ENCODE measurements at regions not wholly inside any gene's neighbourhood (a gene's known extent, or its start where the extent isn't known, plus 50 kb on each side); places are given as distances from the start of the nearest gene placed in this dataset.
A peak's percentile ranks its signal among the peaks of the same experiment; 100 is the strongest.
"Not testable (repeated sequence)": the region's sequence is repeated elsewhere in the genome, so short reads cannot be mapped to it uniquely, and the experiment has no call there.

DNA sequence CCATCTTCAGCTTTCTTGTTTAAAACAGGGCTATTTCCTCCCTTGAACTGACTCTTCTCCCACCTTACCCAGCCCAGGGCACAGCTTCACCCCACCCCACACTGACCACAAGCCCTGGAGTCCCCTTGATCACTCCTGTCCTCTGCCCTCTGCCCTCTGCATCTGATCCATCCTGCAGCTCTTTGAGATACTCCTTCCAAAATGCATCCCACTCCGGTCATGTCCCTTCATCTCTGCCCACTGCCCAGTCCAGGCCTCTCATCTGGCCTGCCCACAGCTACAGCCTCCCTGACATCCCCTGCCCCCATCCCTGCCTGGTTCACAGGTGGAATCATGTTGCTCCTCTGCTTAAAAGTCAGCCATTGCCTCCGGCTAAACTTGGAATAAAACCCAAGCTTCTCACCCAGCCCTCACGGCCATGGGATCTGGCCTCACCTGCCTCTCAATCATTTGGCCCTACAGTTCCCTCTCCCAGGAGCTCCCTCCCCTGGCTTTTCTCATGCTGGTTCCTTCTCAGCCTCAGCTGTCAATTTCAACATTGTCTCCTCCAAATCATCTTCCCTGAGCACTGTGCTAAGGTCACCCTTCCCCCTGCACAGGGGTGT lies 202.0 kb downstream of the MATN1 start:
- CTCF ChIA-PET, result no interaction called here
- no peaks in the 10 kb centered on the region for H3K36me3 Mint-ChIP-seq
- no peaks in the 10 kb centered on the region for H3K4me1 Mint-ChIP-seq
- no peak overlapping the region for H3K4me3 Mint-ChIP-seq
- no peaks in the 10 kb centered on the region for H3K27me3 Mint-ChIP-seq
- DNase-seq, result peak; percentile 23
- H3K9me3 Mint-ChIP-seq (ENCODE audit: low read depth), result no peaks in the 10 kb centered on the region
- ATAC-seq, result no peak
- no peak overlapping the region for H3K27ac Mint-ChIP-seq

DNA sequence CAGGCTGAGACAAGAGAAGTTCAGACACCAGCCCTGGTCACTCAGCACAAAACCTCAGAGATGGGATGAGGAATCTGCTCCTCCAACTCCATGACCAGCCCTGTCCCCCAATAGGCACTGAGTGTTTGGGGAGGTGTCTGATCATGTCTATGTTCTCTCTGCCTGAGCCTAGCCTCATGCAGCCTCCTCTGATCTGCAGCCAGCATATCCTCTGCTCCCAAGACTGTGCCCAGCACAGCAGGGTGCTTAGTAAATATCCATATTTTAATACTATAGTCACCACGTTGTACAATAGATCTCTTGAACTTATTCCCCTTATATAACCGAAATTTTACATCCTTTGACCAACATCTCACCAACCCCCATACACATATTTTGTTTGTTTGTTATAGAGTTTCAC lies 202.9 kb downstream of the MATN1 start:
- Mint-ChIP-seq H3K27me3 (no peaks in the 10 kb centered on the region), H3K9me3 (ENCODE audit: low read depth) (no peaks in the 10 kb centered on the region), H3K27ac (no peak overlapping the region), H3K4me3 (no peak overlapping the region), H3K4me1 (no peaks in the 10 kb centered on the region), H3K36me3 (no peaks in the 10 kb centered on the region)
- CTCF ChIA-PET, result no interaction called here
- DNase-seq (peak; percentile 7), ATAC-seq (no peak)

DNA sequence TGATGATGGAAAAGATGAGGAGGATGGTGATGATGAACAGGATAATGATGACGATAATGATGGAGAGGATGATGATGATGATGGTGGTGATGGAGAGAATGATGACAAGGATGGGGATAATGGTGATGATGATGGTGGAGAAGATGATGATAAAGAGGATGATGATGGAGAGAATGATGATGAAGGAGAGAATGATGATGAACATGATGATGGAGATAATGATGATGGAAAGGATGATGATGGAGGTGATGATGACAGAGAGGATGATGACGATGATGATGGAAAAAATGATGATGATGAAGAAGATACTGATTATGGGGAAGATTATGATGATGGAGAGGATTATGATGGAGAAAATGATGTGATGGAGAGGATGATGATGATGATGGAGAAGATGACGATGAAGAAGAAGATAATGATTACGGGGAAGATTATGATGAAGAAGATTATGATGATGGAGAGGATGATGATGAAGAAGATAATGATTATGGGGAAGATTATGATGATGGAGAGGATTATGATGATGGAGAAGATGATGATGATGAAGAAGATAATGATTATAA lies 204.1 kb downstream of the MATN1 start:
- Mint-ChIP-seq H3K9me3 (ENCODE audit: low read depth) (no peaks in the 10 kb centered on the region), H3K4me3 (no peak overlapping the region), H3K27ac (no peak overlapping the region), H3K4me1 (no peaks in the 10 kb centered on the region), H3K36me3 (no peaks in the 10 kb centered on the region), H3K27me3 (no peaks in the 10 kb centered on the region)
- CTCF ChIA-PET, result no interaction called here
- DNase-seq (no peak), ATAC-seq (no peak)

DNA sequence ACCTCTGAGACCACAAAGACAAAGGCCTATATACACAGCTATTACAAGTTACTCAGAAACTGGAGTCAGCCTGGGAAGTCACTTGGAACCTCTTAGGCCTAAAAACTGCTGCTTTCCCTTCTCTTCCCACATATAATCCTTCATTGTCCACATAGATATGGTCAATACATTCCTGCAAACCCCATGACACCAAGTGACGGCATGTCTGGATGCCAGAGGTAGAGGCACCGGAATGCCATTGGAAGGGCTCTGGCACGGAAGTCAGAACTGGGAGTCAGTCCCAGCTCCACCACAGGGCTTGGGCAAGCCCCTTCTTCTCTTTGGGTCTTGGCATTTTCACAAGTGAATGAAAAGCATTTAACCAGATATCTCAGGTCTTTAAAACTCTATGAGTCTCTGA lies 204.7 kb downstream of the MATN1 start:
- ATAC-seq, result no peak
- Mint-ChIP-seq H3K9me3 (ENCODE audit: low read depth) (no peaks in the 10 kb centered on the region), H3K4me3 (no peak overlapping the region), H3K27ac (no peak overlapping the region), H3K4me1 (no peaks in the 10 kb centered on the region), H3K36me3 (no peaks in the 10 kb centered on the region), H3K27me3 (no peaks in the 10 kb centered on the region)
- CTCF ChIA-PET, result no interaction called here
- no peak for DNase-seq

DNA sequence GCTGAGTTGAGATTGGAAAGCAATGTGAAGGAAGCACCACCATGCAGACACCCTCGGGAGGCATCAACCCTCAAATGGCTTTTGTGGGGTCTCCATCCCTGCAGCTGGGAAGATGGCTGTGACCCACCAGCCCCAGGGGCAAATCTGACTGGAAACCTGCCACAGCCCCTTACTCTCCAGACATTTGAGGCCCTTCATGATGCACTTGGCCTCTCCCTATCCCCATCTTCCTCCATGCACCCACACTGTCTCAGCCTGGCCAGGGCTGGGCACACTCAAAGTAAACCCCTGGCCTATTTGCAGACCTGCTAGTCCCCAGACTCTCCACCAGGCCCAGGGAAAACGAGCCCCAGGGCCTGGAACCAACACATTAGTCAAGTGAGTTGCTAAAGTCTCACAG lies 205.2 kb downstream of the MATN1 start:
- Mint-ChIP-seq H3K27ac (no peak overlapping the region), H3K9me3 (ENCODE audit: low read depth) (no peaks in the 10 kb centered on the region), H3K4me1 (no peaks in the 10 kb centered on the region), H3K4me3 (no peak overlapping the region), H3K36me3 (no peaks in the 10 kb centered on the region), H3K27me3 (no peaks in the 10 kb centered on the region)
- ATAC-seq (no peak), DNase-seq (peak; percentile 28)
- CTCF ChIA-PET, result no interaction called here

DNA sequence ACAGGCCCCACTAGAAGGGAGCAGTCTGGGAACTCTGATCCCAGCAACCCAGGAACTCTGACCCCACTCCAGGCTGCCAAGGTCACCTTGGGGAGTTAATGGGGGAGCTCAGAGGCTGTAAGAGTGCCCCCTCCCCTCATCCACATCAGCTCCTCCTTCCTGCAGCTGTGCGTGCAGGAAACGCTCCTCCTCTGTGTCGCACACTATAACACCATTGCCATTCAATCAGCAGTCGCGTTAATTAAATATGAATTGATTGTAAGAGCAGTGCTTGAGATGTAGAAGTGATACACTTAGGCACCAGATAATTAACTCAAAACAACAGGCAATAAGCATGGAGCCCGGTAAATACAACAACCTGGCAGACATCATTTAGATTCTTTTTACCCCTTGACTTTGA lies 205.7 kb downstream of the MATN1 start:
- DNase-seq; ATAC-seq; H3K27ac Mint-ChIP-seq; H3K4me3 Mint-ChIP-seq; H3K36me3 Mint-ChIP-seq; H3K9me3 Mint-ChIP-seq (ENCODE audit: low read depth); H3K4me1 Mint-ChIP-seq; CTCF ChIA-PET; H3K27me3 Mint-ChIP-seq: not testable (repeated sequence)

DNA sequence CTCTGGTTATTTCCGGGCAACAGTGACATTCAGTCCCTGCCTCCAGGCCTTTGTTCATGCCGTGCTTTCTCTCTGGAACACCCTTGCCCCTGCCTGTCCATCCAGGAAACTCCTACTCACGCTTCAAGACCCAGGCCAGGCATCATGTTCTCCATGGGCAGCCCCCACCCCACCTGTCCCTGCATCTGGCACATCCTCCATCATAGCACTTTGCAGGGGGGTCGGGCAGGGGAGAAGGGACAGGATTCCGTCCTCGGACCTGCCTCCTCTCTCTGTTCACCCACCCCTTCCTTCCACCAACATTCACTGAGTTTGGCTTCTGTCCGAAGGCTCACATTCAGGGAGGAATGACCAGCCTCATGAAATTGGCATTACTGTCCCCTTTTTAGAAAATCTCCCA lies 206.1 kb downstream of the MATN1 start:
- CTCF ChIA-PET; H3K4me3 Mint-ChIP-seq; H3K9me3 Mint-ChIP-seq (ENCODE audit: low read depth); H3K27me3 Mint-ChIP-seq; ATAC-seq; H3K36me3 Mint-ChIP-seq; H3K4me1 Mint-ChIP-seq; H3K27ac Mint-ChIP-seq: not testable (repeated sequence)
- peak; percentile 4 for DNase-seq

DNA sequence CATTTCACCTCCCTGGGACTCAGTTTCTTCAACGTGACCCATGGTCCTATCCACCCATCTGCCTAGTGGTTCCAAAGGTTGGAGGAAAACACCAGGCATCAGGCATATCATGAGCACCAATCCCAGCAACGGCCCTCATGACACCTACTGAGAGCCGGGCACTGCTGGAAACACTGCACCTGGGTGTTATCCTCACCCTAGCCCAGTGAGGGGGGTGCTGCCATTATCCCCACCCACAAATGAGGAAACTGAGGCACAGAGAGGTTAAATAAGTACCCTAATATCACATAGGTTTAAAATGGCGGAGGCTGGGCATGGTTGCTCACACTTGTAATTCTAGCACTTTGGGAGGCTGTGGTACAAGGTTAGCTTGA lies 206.9 kb downstream of the MATN1 start:
- no peaks in the 10 kb centered on the region for H3K9me3 Mint-ChIP-seq (ENCODE audit: low read depth)
- no peaks in the 10 kb centered on the region for H3K27me3 Mint-ChIP-seq
- DNase-seq, result peak; percentile 4
- no peaks in the 10 kb centered on the region for H3K36me3 Mint-ChIP-seq
- no peaks in the 10 kb centered on the region for H3K4me1 Mint-ChIP-seq
- no peak for ATAC-seq
- CTCF ChIA-PET, result interaction anchor here (0.6 kb wide), 1 partner anchor 1546 kb away, joined by 4 read pairs; no protein-coding TSS in a partner anchor
- no peak overlapping the region for H3K4me3 Mint-ChIP-seq
- H3K27ac Mint-ChIP-seq, result no peak overlapping the region

DNA sequence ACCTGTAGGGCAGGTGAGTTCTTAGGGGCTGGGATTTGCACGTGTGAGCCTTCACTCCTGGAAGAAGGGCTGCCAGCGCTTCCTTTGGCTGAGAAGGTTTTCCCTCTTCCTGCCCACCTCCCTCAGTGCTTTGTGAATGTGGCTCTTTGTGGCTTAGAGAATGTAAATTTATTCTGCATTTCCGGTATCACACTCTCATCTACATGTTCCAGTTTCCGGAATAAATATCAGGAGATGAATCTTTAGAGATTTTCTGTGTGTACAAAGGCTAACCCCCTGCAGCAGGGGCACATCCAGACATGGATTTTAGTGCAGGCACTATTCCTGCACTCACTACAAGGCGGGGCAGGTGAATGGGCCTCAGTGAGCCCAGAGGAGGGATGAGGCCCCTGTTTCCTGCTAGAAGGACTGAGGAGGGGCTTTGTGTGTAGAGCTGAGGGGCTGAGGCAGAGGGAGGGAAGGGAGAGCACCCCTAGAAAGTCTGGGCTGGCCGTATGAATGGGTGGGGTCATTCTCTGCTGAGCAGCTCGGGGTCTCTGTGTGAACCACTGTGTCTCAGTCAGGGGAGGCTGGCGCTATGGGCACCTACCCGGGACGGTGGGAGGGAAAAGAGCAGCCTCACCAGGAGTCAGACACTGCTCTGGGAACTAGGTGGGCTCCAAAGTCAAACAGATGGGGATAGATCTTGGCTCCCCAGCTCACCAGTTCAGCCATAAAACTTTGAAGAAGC lies 207.5 kb downstream of the MATN1 start:
- H3K4me3 Mint-ChIP-seq, result no peak overlapping the region
- ATAC-seq (no peak), DNase-seq (peak; percentile 28)
- CTCF ChIA-PET, result interaction anchor here (0.6 kb wide), 1 partner anchor 1545 kb away, joined by 4 read pairs; no protein-coding TSS in a partner anchor
- H3K36me3 Mint-ChIP-seq, result no peaks in the 10 kb centered on the region
- H3K4me1 Mint-ChIP-seq, result no peaks in the 10 kb centered on the region
- H3K27me3 Mint-ChIP-seq, result no peaks in the 10 kb centered on the region
- no peak overlapping the region for H3K27ac Mint-ChIP-seq
- H3K9me3 Mint-ChIP-seq (ENCODE audit: low read depth), result no peaks in the 10 kb centered on the region

DNA sequence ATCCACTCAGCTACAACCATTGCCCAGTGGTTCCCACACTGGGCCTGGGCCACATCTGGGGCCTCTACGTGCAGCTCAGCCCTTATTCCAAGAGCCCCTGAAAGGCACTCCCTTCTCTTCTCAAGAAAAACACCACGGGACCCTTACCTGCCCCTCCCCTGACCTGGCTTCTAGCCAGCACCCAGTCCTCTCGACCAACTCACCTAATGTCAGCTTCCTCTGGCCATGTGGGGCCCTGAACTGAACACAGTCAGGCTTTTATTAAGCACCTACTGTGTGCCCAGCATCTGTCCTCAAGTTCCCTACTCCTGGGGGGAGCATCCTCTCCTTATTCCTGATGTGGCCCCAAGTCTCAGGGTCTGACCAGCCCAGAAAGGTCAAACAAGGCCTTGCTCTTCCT lies 208.4 kb downstream of the MATN1 start:
- CTCF ChIA-PET, result no interaction called here
- no peak overlapping the region for H3K4me3 Mint-ChIP-seq
- DNase-seq (peak; percentile 29), ATAC-seq (no peak)
- no peaks in the 10 kb centered on the region for H3K4me1 Mint-ChIP-seq
- H3K36me3 Mint-ChIP-seq, result no peaks in the 10 kb centered on the region
- H3K9me3 Mint-ChIP-seq (ENCODE audit: low read depth), result no peaks in the 10 kb centered on the region
- no peaks in the 10 kb centered on the region for H3K27me3 Mint-ChIP-seq
- H3K27ac Mint-ChIP-seq, result no peak overlapping the region

DNA sequence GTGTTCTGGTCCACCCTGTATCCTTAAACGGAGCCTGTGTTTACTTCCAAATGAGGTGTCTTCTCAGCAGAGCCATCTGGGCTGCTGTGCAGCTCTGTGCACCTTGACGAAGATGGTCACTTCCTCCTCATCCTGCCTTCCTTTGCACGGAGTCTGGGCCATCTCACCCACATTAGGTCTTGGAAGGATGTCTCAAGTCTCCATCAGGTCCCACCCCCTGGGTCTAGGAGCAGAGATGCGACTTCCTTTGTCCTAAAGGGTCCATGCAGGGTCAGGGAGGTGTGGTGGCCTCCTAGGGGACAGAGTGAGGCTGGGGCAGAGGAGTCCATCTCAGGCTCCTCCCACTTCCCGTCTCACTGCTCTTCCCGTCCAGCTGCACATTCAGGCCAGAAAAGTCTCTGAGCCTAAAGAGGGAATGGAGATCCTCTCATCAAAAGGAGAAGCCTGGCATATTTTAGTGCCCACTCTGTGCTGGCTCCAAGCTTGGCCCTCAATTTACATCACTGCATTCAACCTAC lies 209.2 kb downstream of the MATN1 start:
- no peak overlapping the region for H3K27ac Mint-ChIP-seq
- peak; percentile 11 for DNase-seq
- CTCF ChIA-PET, result no interaction called here
- H3K9me3 Mint-ChIP-seq (ENCODE audit: low read depth), result no peaks in the 10 kb centered on the region
- no peaks in the 10 kb centered on the region for H3K36me3 Mint-ChIP-seq
- H3K27me3 Mint-ChIP-seq, result no peaks in the 10 kb centered on the region
- H3K4me1 Mint-ChIP-seq, result no peaks in the 10 kb centered on the region
- H3K4me3 Mint-ChIP-seq, result no peak overlapping the region
- no peak for ATAC-seq

DNA sequence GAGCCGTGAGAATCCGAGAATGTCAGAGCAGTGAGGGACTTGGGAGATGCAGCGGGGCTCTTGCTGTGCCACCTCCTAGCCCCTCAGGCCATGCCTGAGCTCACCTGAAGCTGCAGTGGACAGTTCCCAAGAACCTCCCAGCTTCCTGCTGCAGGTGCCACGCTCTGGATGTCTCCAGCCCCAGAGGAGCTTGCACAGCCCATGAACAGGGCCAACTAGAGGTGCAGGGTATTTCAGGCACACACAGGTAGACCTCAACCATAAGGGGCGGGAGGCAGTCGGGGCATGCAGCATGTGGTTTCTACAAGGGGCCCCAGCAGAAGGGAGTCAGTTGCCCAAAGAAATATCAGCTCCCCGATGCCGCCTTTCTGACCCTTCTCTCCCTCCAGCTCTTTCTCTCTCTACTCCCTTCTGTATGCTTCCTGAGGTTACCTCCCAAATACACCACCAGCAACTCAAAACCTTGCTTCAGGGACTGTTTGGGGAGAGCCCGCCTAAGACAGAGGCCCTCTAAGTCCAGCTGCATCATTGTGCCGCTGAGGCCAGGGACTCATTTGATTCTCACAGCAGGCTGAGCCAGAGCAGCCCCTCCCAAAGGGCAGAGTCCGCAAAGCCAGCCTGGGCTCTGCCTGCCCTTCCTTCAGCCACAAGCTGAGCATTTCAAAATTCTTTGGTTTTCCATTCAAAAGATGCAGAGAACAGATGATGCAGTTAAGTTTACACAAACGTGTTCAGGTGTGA lies 209.8 kb downstream of the MATN1 start:
- no peaks in the 10 kb centered on the region for H3K36me3 Mint-ChIP-seq
- H3K27ac Mint-ChIP-seq, result no peak overlapping the region
- CTCF ChIA-PET, result no interaction called here
- no peaks in the 10 kb centered on the region for H3K27me3 Mint-ChIP-seq
- ATAC-seq (no peak), DNase-seq (peak; percentile 3)
- H3K4me3 Mint-ChIP-seq, result no peak overlapping the region
- no peaks in the 10 kb centered on the region for H3K4me1 Mint-ChIP-seq
- no peaks in the 10 kb centered on the region for H3K9me3 Mint-ChIP-seq (ENCODE audit: low read depth)

DNA sequence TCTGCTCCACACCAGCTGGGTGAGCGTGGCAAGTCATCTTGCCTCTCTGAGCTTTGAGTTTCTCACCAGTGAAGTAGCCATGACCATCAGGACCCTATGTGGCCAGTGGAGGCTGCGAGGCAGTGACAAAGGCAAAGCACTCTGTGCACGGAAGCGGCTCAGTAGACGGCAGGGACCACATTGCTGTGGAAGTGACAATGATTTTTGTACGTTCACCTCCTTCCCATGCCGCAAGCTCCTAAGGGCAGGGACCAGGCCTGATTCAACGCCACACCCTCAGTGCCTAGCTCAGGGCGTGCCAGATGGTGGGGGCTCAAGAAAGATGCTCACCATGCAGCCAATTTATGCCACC lies 210.5 kb downstream of the MATN1 start:
- no peaks in the 10 kb centered on the region for H3K4me1 Mint-ChIP-seq

More for the DNA sequence above, 210.5 kb downstream of the MATN1 start:
- ATAC-seq (no peak), DNase-seq (peak; percentile 33)
- H3K36me3 Mint-ChIP-seq, result no peaks in the 10 kb centered on the region
- H3K27ac Mint-ChIP-seq, result no peak overlapping the region
- H3K9me3 Mint-ChIP-seq (ENCODE audit: low read depth), result no peaks in the 10 kb centered on the region
- CTCF ChIA-PET, result no interaction called here
- H3K4me3 Mint-ChIP-seq, result no peak overlapping the region
- H3K27me3 Mint-ChIP-seq, result no peaks in the 10 kb centered on the region

Data from activated CD8-positive, alpha-beta memory T cell treated with anti-CD3 and anti-CD28 coated beads, Interleukin-2, amount 10 ng/mL, durations not matched to agents 7 days and 5 days (primary cell).